ENCODE measurements at regions not wholly inside any gene's neighbourhood (a gene's known extent, or its start where the extent isn't known, plus 50 kb on each side); places are given as distances from the start of the nearest gene placed in this dataset.

DNA sequence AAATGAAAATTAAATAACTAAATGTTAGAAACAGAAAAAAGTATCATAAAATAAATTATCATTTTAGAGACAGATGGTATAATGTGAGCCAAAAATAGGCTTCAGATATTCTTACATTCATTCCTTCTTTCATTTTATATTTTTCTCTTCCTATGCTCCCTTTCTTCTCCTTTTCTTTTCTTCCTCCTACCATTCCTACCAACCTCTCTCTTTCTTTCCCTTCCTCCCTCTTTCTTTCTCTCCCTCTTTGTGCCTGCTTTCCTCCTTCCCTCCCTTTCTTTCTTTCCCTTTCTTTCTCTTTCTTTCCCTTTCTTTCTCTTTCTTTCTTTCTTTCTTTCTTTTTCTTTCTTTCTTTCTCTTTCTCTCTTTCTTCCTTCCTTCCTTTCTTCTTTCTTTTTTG is 275.6 kb upstream of the ELAC2 start:
- Histone ChIP-seq H3K4me2 (ENCODE audit: insufficient read depth, low read length, poor library complexity, severe bottlenecking) (no peak overlapping the region), H2BK5ac (ENCODE audit: low read length) (no peak overlapping the region), H3K9ac (ENCODE audit: low read depth, low read length, poor library complexity) (no peak overlapping the region), H3K27ac (replicated peaks; ENCODE audit: low read length) (no peak overlapping the region), H3K14ac (ENCODE audit: low read length) (no peak overlapping the region), H2AFZ (ENCODE audit: low read length) (no peak overlapping the region), H3K4me1 (ENCODE audit: control insufficient read depth in 2 of 2, insufficient read depth in 1 of 2, low read depth in 1 of 2, low read length in 2 of 2) (no peaks in the 10 kb centered on the region), H3K4me3 (ENCODE audit: low read length in 2 of 2) (no peak overlapping the region), H3K27me3 (ENCODE audit: control insufficient read depth in 3 of 3, insufficient read depth in 3 of 3, low read depth in 1 of 3, low read length in 3 of 3) (no peaks in the 10 kb centered on the region), H3K23ac (ENCODE audit: low read depth, low read length, poor library complexity) (no peak overlapping the region), H4K8ac (ENCODE audit: low read depth, low read length) (no peak overlapping the region), H2BK12ac (ENCODE audit: low read length) (no peak overlapping the region), H2BK120ac (ENCODE audit: low read depth, low read length) (no peak overlapping the region), H3K36me3 (replicated peaks in 1 of 2; ENCODE audit: control insufficient read depth in 2 of 2, insufficient read depth in 2 of 2, low read length in 2 of 2) (no peaks in the 10 kb centered on the region), H3K18ac (ENCODE audit: low read length) (no peak overlapping the region), H3K79me1 (ENCODE audit: low read depth, low read length) (no peaks in the 10 kb centered on the region), H2BK15ac (ENCODE audit: low read length) (no peak overlapping the region), H2AK5ac (ENCODE audit: low read depth, low read length) (no peak overlapping the region), H4K91ac (ENCODE audit: low read depth, low read length, poor library complexity) (no peak overlapping the region), H3K4ac (ENCODE audit: low read length) (no peak overlapping the region), H3K9me3 (replicated peaks in 1 of 2; ENCODE audit: control insufficient read depth in 2 of 2, insufficient read depth in 1 of 2, low read depth in 1 of 2, low read length in 2 of 2) (no peaks in the 10 kb centered on the region)
- DNase-seq (ENCODE audit: low spot score), result no peak

DNA sequence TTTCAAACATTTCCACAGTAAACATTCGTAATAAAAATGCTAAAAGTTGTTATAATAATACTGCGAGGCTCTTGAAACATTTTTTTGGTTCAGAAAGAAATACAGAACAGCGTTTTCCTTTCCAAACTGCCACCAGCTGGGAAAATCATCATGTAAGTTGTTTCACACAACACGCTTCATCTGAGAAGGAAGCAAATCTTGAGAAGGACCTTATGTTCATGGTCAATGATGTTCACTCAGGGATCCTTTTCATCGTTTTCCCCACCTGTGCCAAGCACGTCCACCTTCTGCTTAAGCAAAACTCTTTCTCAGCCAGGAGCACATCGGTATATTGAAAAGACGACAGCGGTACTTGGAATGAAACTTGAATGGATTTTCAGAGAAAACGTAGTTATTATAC is 274.5 kb upstream of the ELAC2 start:
- H3K27me3 ChIP-seq (ENCODE audit: control insufficient read depth in 3 of 3, insufficient read depth in 3 of 3, low read depth in 1 of 3, low read length in 3 of 3), result no peaks in the 10 kb centered on the region
- H2AFZ ChIP-seq (ENCODE audit: low read length), result no peak overlapping the region
- no peak overlapping the region for H2BK5ac ChIP-seq (ENCODE audit: low read length)
- H2BK120ac ChIP-seq (ENCODE audit: low read depth, low read length), result no peak overlapping the region
- no peaks in the 10 kb centered on the region for H3K4me1 ChIP-seq (ENCODE audit: control insufficient read depth in 2 of 2, insufficient read depth in 1 of 2, low read depth in 1 of 2, low read length in 2 of 2)
- H2BK12ac ChIP-seq (ENCODE audit: low read length), result no peak overlapping the region
- no peak overlapping the region for H4K8ac ChIP-seq (ENCODE audit: low read depth, low read length)
- H2AK5ac ChIP-seq (ENCODE audit: low read depth, low read length), result no peak overlapping the region
- H3K4me2 ChIP-seq (ENCODE audit: insufficient read depth, low read length, poor library complexity, severe bottlenecking), result no peak overlapping the region
- H3K79me1 ChIP-seq (ENCODE audit: low read depth, low read length), result no peaks in the 10 kb centered on the region
- H3K14ac ChIP-seq (ENCODE audit: low read length), result no peak overlapping the region
- DNase-seq (ENCODE audit: low spot score), result no peak
- H3K36me3 ChIP-seq (replicated peaks in 1 of 2; ENCODE audit: control insufficient read depth in 2 of 2, insufficient read depth in 2 of 2, low read length in 2 of 2), result no peaks in the 10 kb centered on the region
- no peak overlapping the region for H2BK15ac ChIP-seq (ENCODE audit: low read length)
- no peak overlapping the region for H3K4me3 ChIP-seq (ENCODE audit: low read length in 2 of 2)
- no peaks in the 10 kb centered on the region for H3K9me3 ChIP-seq (replicated peaks in 1 of 2; ENCODE audit: control insufficient read depth in 2 of 2, insufficient read depth in 1 of 2, low read depth in 1 of 2, low read length in 2 of 2)
- H4K91ac ChIP-seq (ENCODE audit: low read depth, low read length, poor library complexity), result no peak overlapping the region
- WGBS, 2 donors (ENCODE audit: extremely low coverage in 2 of 2, insufficient read length in 2 of 2, insufficient replicate concordance in 1 of 2), result no CpG with 5 or more reads among the region's 10 CpGs
- no peak overlapping the region for H3K18ac ChIP-seq (ENCODE audit: low read length)
- no peak overlapping the region for H3K4ac ChIP-seq (ENCODE audit: low read length)
- H3K9ac ChIP-seq (ENCODE audit: low read depth, low read length, poor library complexity), result no peak overlapping the region
- H3K23ac ChIP-seq (ENCODE audit: low read depth, low read length, poor library complexity), result no peak overlapping the region
- H3K27ac ChIP-seq (replicated peaks; ENCODE audit: low read length), result no peak overlapping the region

DNA sequence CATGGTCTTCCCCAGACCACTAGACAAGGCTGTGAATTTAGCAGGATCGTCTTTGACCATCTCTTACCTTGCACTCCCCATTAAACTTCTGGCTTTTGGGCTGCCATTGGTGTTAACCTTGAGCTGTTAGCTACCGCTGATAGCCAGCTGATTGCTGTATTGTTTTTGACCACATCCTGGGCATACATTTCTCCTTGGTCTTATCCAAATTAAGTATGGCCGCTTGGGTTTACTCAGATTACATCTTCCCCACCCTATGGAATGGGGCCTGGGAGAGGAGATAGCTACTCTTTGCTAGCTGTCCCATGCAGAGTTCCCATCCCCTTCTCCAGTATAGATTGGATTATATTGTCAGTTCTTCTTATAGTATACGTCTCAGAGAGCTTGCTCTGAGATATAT is 270.4 kb upstream of the ELAC2 start:
- Histone ChIP-seq H3K9ac (ENCODE audit: low read depth, low read length, poor library complexity) (no peak overlapping the region), H3K27me3 (ENCODE audit: control insufficient read depth in 3 of 3, insufficient read depth in 3 of 3, low read depth in 1 of 3, low read length in 3 of 3) (no peaks in the 10 kb centered on the region), H3K79me1 (ENCODE audit: low read depth, low read length) (no peaks in the 10 kb centered on the region), H3K4me1 (ENCODE audit: control insufficient read depth in 2 of 2, insufficient read depth in 1 of 2, low read depth in 1 of 2, low read length in 2 of 2) (no peaks in the 10 kb centered on the region), H3K14ac (ENCODE audit: low read length) (no peak overlapping the region), H3K23ac (ENCODE audit: low read depth, low read length, poor library complexity) (no peak overlapping the region), H4K8ac (ENCODE audit: low read depth, low read length) (no peak overlapping the region), H2BK5ac (ENCODE audit: low read length) (no peak overlapping the region), H3K27ac (replicated peaks; ENCODE audit: low read length) (no peak overlapping the region), H3K18ac (ENCODE audit: low read length) (no peak overlapping the region), H2AK5ac (ENCODE audit: low read depth, low read length) (no peak overlapping the region), H2BK15ac (ENCODE audit: low read length) (no peak overlapping the region), H3K4ac (ENCODE audit: low read length) (no peak overlapping the region), H3K4me3 (ENCODE audit: low read length in 2 of 2) (no peak overlapping the region), H2BK12ac (ENCODE audit: low read length) (no peak overlapping the region), H3K4me2 (ENCODE audit: insufficient read depth, low read length, poor library complexity, severe bottlenecking) (no peak overlapping the region), H2BK120ac (ENCODE audit: low read depth, low read length) (no peak overlapping the region), H3K36me3 (replicated peaks in 1 of 2; ENCODE audit: control insufficient read depth in 2 of 2, insufficient read depth in 2 of 2, low read length in 2 of 2) (no peaks in the 10 kb centered on the region), H3K9me3 (replicated peaks in 1 of 2; ENCODE audit: control insufficient read depth in 2 of 2, insufficient read depth in 1 of 2, low read depth in 1 of 2, low read length in 2 of 2) (no peaks in the 10 kb centered on the region), H4K91ac (ENCODE audit: low read depth, low read length, poor library complexity) (no peak overlapping the region), H2AFZ (ENCODE audit: low read length) (no peak overlapping the region)
- DNase-seq (ENCODE audit: low spot score), result no peak
- WGBS, 2 donors (ENCODE audit: extremely low coverage in 2 of 2, insufficient read length in 2 of 2, insufficient replicate concordance in 1 of 2), result no CpG with 5 or more reads among the region's 4 CpGs

DNA sequence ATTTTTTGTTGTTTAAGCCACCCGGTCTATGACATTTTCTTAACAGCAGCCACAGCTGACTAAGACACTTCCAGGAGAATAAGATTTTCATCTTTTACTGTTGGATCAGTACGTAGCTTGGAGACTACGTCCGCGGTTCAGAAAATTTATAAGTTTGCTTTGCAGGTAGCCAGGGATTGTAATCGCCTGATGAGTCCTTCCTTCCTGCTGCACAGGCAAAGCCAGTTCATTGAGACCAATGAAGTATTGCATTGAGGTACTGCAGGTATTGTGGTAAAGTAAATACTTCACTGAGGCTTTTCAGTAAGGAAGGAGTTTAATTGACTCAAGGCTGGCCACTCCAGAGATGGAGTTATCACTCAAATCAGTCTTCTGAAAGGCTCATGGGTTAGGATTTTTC is 269.4 kb upstream of the ELAC2 start:
- no peak for DNase-seq (ENCODE audit: low spot score)
- H3K18ac ChIP-seq (ENCODE audit: low read length), result no peak overlapping the region
- H3K27ac ChIP-seq (replicated peaks; ENCODE audit: low read length), result no peak overlapping the region
- H2AK5ac ChIP-seq (ENCODE audit: low read depth, low read length), result no peak overlapping the region
- H2AFZ ChIP-seq (ENCODE audit: low read length), result no peak overlapping the region
- H2BK120ac ChIP-seq (ENCODE audit: low read depth, low read length), result no peak overlapping the region
- no peaks in the 10 kb centered on the region for H3K9me3 ChIP-seq (replicated peaks in 1 of 2; ENCODE audit: control insufficient read depth in 2 of 2, insufficient read depth in 1 of 2, low read depth in 1 of 2, low read length in 2 of 2)
- H3K4me1 ChIP-seq (ENCODE audit: control insufficient read depth in 2 of 2, insufficient read depth in 1 of 2, low read depth in 1 of 2, low read length in 2 of 2), result no peaks in the 10 kb centered on the region
- no peak overlapping the region for H3K4ac ChIP-seq (ENCODE audit: low read length)
- no peaks in the 10 kb centered on the region for H3K79me1 ChIP-seq (ENCODE audit: low read depth, low read length)
- WGBS, 2 donors (ENCODE audit: extremely low coverage in 2 of 2, insufficient read length in 2 of 2, insufficient replicate concordance in 1 of 2), result no CpG with 5 or more reads among the region's 6 CpGs
- no peaks in the 10 kb centered on the region for H3K36me3 ChIP-seq (replicated peaks in 1 of 2; ENCODE audit: control insufficient read depth in 2 of 2, insufficient read depth in 2 of 2, low read length in 2 of 2)
- no peak overlapping the region for H4K91ac ChIP-seq (ENCODE audit: low read depth, low read length, poor library complexity)
- no peak overlapping the region for H2BK12ac ChIP-seq (ENCODE audit: low read length)
- no peak overlapping the region for H3K4me3 ChIP-seq (ENCODE audit: low read length in 2 of 2)
- no peak overlapping the region for H3K23ac ChIP-seq (ENCODE audit: low read depth, low read length, poor library complexity)
- no peak overlapping the region for H3K9ac ChIP-seq (ENCODE audit: low read depth, low read length, poor library complexity)
- no peak overlapping the region for H3K4me2 ChIP-seq (ENCODE audit: insufficient read depth, low read length, poor library complexity, severe bottlenecking)
- H3K14ac ChIP-seq (ENCODE audit: low read length), result no peak overlapping the region
- no peak overlapping the region for H2BK5ac ChIP-seq (ENCODE audit: low read length)
- H3K27me3 ChIP-seq (ENCODE audit: control insufficient read depth in 3 of 3, insufficient read depth in 3 of 3, low read depth in 1 of 3, low read length in 3 of 3), result no peaks in the 10 kb centered on the region
- H2BK15ac ChIP-seq (ENCODE audit: low read length), result no peak overlapping the region
- H4K8ac ChIP-seq (ENCODE audit: low read depth, low read length), result no peak overlapping the region

Data from neuronal stem cell (in vitro differentiated cells).